ENCODE measurements at regions not wholly inside any gene's neighbourhood (a gene's known extent, or its start where the extent isn't known, plus 50 kb on each side); places are given as distances from the start of the nearest gene placed in this dataset.

DNA sequence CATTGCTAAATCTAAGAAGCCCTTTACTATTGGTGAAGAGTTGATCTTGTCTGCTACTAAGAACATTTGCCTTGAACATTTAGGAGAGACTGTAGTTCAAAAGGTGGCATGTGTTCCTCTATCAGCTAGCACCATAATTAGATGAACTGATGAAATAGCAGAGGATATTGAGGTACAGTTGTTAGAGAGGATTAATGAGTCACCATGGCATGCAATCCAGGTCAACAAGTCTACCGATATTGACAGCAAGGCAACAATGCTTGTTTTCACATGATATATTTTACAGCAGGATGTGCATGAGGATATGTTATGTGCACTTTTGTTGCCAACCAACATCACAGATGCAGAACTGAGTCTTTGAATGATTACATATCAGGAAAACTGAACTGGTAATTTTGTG, 134.3 kb upstream of the CDH9 start:
- TF ChIP-seq, protein P1, sequence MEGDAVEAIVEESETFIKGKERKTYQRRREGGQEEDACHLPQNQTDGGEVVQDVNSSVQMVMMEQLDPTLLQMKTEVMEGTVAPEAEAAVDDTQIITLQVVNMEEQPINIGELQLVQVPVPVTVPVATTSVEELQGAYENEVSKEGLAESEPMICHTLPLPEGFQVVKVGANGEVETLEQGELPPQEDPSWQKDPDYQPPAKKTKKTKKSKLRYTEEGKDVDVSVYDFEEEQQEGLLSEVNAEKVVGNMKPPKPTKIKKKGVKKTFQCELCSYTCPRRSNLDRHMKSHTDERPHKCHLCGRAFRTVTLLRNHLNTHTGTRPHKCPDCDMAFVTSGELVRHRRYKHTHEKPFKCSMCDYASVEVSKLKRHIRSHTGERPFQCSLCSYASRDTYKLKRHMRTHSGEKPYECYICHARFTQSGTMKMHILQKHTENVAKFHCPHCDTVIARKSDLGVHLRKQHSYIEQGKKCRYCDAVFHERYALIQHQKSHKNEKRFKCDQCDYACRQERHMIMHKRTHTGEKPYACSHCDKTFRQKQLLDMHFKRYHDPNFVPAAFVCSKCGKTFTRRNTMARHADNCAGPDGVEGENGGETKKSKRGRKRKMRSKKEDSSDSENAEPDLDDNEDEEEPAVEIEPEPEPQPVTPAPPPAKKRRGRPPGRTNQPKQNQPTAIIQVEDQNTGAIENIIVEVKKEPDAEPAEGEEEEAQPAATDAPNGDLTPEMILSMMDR (conservative IDR thresholded peaks at IDR 0.05 in 1 of 2, IDR thresholded peaks at IDR 0.05 in 1 of 2; ENCODE audit: low read depth in 1 of 2, low read length in 2 of 2) = no peak
- no peak for TF ChIP-seq EZH2 (IDR thresholded peaks at IDR 0.05; ENCODE audit: low read length, missing control alignments)

All from fibroblast of lung (primary cell).